T-helper 2 cell (primary cell): ENCODE measurements at regions not wholly inside any gene's neighbourhood (a gene's known extent, or its start where the extent isn't known, plus 50 kb on each side); places are given as distances from the start of the nearest gene placed in this dataset.
"Not testable (repeated sequence)": the region's sequence is repeated elsewhere in the genome, so short reads cannot be mapped to it uniquely, and the experiment has no call there.

Source experiments
- DNase-seq, 5 experiments: peaks; one replicate each; pipeline versions ENCODE4 v3.0.0 to v3.0.0-alpha.2; 2012 to 2022

- DNase-seq = not testable (repeated sequence)
Measured at GRCh38 chr2:89756616-89757015, 1065.1 kb downstream of the RPIA start.

DNA sequence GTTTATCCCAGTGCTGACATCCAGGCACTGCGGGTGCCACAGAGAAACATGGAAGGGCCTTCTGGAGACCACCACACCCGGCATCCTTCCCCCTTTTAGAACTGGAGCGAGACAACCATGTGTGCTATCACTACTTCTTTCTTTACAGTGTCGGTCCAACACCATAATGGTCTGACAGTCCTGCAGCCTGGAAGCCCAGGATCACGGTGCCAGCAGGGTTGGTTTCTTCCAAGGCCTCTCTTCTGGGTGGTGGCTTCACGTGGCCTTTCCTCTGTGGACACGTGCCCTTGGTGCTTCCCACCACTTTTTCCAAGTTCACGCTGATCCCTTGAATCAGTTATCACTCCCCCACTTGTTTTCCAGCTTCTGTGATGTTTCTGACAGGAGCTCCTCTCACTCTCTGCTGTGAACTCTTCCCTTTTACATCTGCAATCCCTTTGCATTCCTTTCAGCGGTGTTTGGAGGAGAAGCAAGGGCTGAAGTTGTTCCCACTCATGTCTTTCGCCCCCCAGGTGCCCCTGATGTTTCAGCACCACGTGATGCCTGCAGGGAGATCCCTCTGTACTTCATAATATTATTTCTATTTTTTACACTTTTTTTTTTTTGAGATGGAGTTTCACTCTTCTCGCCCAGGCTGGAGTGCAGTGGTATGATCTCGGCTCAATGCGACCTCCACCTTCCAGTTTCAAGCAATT is 1067.0 kb downstream of the RPIA start:
- DNase-seq = not testable (repeated sequence)

- DNase-seq = not testable (repeated sequence)
Measured at GRCh38 chr2:89760762-89761161, 1069.3 kb downstream of the RPIA start.

DNA sequence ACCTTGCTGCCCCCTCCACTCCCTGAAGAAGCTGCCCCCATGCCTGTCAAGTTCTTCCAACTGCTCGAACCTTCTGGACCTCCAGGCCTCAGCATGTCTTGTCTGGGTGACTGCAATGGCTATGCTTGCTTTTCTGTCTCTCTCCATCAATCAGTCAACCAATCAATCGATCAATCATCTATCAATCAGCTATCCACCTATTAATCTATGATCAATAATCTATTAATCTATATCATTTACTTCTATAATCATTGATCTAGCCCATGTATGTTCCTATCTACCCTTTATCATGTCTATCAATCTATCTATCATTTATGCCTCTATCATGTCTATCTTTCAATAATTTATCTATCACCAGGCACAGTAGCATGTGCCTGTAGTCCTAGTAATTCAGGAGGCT is 1069.7 kb downstream of the RPIA start:
- not testable (repeated sequence) for DNase-seq

DNA sequence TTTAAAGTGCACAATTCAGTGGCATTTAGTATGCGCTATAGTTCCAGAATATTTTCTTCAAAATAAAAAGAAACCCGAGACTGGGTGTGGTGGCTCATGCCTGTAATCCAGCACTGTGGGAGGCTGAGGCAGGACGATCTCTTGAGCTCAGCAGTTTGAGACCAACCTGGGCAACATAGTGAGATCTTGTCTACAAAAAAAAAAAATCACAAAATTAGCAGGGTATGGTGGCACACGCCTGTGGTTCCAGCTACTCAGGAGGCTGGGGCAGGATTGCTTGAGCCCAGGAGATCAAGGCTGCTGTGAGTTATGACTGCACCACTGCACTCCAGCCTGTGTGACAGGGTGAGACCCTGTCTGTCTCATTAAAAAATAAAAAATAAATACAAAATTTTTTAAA is 1070.4 kb downstream of the RPIA start:
- DNase-seq = not testable (repeated sequence)

GRCh38 chr2:89762461-89763253 is 1071.2 kb downstream of the RPIA start:
- not testable (repeated sequence) for DNase-seq

DNA sequence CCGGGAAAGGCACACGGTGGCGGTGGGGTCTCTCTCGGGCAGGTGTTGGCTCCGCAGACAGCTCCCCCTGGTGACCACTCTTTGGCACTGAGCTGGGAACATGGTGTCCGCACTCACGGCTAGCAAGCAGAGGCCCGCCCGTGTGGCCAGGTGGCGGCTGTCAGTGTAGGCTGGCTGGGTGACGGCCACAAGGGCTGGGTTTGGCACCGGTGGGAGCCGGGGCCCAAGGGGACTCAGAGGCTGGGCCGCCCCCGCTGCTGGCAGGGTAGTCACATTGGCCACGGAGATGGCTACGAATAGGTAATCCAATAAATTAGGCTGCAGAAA is 1071.7 kb downstream of the RPIA start:
- DNase-seq = no peak

DNA sequence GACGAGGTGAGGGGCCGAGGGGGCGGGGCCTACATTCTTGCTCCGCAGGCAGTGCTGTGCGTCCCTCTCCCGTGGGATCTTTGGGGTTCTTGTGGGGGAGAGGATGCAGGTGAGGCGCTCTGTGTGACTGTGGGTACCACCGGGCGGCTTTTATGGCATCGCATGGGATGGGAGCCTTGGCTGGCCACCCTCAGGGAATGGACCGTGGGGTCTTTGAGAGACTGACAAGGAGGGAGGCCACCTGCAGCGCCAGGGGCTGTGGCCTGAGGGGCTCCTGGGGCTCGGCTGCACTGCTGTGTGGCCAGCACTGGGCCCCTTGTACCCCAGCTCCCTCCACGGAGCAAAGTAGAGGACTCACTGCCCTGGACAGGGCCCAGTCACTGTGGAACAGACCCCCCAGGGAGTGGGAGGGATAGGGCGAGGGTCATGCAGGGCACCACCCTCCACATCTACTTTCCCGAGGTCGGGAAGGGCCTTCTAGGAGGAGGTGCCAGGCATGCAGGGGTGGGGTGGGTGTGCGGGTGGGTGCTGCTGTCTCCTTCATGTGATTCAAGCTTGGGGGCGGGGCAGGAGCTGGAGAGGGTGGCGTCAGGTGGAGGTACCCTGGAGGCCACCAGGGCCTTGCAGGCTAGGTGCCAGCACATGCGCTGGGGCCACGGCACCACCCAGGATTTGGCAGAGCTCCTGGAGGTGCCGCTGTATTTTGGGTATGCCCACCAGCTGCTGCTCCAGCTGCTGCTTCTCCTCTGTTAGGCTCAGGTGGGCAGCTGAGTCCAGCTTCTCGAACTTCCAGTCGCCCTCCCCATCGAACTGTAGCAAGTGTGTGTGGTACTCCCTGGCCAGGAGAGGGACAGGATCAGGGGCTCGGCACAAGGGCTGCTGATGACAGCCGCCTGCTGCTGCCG is 1072.4 kb downstream of the RPIA start:
- no peak for DNase-seq

GRCh38 chr2:89764571-89765360 is 1073.3 kb downstream of the RPIA start:
- not testable (repeated sequence) for DNase-seq

DNA sequence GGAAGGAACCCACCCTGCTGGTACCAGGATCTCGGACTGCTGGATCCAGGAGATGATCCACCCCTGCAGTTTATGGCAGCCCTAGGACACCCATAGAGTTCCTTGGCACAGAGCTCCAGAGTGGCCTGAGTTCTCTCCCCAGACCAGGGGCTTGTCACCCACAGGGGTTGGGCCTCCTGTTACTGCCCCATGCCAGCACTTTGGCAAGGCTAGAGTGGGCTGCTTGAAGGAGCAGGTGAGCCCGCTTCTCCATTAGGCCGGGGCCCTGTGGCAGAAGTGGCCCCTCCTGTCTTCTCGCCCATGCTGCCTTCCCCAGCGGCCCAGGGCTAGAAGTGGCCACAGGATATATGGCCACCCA is 1073.9 kb downstream of the RPIA start:
- not testable (repeated sequence) for DNase-seq

DNA sequence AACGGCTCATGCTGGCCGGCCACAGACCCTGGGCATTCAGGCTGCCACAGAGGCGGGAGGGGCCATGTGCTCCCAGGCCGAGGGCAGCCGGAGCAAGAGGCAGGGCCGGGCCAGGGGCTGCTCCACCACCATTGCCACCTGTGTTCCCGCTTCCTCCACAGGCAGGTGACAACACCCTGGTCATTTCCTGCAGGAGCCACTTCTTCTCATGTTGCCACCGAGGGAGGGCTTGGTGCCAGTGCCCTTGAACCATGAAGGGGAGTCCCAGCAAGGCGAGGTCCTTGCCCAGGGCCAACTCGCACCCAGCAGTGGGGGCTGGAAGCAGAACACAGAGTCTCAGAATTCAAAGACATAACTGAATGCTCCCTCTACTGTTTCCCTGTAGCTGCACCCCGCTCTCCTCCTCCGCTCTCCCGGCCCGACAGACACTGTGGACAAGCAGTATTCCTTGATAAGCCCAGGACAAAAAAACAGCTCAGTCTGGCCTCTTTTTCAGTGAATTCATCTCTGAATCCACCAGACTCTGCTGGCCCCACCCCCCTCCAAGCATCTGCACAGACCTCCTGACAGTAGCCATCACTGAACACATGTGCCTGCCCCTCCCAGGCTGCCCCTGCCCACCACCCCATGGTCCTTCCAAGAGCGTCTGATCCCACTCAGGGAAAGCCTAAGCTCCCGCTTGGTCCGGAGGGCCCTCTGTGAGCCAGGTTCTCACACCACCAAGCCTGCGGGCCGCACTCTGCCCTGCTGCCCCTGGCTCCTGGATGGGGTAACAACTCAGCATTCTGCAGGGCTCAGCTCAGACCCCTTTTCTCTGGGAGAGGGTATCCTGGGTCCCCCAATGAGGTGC is 1074.9 kb downstream of the RPIA start:
- DNase-seq = not testable (repeated sequence)

- not testable (repeated sequence) for DNase-seq
Measured at GRCh38 chr2:89767058-89767457, 1075.6 kb downstream of the RPIA start.

GRCh38 chr2:89767572-89768435 is 1076.3 kb downstream of the RPIA start:
- DNase-seq = no peak

- DNase-seq = no peak
Measured at GRCh38 chr2:89775885-89776284, 1084.4 kb downstream of the RPIA start.

DNA sequence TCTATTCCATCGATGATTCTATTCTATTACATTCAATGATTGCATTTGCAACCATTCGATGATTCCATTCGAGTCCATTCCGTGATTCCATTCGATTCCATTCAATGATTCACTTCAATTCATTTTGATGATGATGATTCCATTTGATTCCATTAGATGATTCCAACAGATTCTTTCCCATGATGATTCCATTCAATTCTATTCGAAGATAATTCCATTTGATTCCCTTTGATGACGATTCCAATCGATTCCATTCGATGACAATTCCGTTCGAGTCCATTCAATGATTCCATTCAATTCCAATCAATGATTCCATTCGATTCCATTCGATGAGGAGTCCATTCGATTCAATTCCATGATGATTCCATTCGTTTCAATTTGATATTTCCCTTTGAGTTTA is 1088.8 kb downstream of the RPIA start:
- DNase-seq = no peak

GRCh38 chr2:89781962-89782361 is 1090.5 kb downstream of the RPIA start:
- no peak for DNase-seq

GRCh38 chr2:89784960-89785359 is 1093.5 kb downstream of the RPIA start:
- DNase-seq = no peak

- not testable (repeated sequence) for DNase-seq
Measured at GRCh38 chr2:89785528-89785927, 1094.1 kb downstream of the RPIA start.

GRCh38 chr2:89786642-89787041 is 1095.2 kb downstream of the RPIA start:
- not testable (repeated sequence) for DNase-seq

GRCh38 chr2:89795530-89795929 is 1104.1 kb downstream of the RPIA start:
- DNase-seq = not testable (repeated sequence)
